ENCODE measurements at regions not wholly inside any gene's neighbourhood (a gene's known extent, or its start where the extent isn't known, plus 50 kb on each side); places are given as distances from the start of the nearest gene placed in this dataset.

GRCh38 chr2:217703102-217703501 lies 299.7 kb downstream of the TNS1 start:
- TF ChIP-seq, protein P1, sequence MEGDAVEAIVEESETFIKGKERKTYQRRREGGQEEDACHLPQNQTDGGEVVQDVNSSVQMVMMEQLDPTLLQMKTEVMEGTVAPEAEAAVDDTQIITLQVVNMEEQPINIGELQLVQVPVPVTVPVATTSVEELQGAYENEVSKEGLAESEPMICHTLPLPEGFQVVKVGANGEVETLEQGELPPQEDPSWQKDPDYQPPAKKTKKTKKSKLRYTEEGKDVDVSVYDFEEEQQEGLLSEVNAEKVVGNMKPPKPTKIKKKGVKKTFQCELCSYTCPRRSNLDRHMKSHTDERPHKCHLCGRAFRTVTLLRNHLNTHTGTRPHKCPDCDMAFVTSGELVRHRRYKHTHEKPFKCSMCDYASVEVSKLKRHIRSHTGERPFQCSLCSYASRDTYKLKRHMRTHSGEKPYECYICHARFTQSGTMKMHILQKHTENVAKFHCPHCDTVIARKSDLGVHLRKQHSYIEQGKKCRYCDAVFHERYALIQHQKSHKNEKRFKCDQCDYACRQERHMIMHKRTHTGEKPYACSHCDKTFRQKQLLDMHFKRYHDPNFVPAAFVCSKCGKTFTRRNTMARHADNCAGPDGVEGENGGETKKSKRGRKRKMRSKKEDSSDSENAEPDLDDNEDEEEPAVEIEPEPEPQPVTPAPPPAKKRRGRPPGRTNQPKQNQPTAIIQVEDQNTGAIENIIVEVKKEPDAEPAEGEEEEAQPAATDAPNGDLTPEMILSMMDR (IDR thresholded peaks at IDR 0.05) = no peak

DNA sequence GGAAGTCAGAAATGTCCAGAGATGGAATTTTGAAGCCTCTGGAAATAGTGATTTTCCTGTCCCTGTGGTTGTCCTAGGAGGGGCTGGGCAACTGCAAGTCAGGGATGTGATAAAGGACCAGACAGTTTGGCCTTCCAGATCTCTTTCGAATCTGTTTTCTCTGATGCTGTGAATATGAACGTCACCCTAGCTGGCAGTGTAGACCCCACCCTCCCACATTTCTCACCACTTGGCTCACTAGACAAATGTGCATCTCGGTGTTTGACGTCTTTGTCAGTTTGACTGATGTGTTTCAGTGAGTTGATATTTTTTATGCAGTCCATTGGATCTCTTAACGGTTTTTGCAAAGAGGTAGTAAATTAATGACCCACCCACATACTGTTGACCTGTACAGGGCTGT lies 301.2 kb downstream of the TNS1 start:
- TF ChIP-seq, protein P1 (IDR thresholded peaks at IDR 0.05) = no peak

DNA sequence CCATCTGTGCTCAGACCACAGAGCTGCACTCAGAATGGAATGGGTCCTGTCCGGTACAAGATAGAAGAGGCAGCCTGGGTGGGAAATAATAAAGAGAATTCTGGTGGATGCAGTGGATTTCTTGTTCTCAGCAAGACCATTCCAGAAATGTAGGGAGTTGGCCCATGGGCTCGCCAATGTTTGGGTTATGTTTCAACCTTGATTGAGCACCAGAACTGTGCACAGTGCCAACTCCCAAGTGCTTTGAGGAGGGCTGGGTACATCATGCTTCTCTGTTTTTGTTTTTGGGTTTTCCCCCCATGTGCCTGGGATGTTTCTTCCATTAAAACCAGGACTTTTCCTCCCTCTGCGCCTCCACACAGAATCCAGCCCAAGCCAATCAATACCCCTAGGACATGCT lies 304.1 kb downstream of the TNS1 start:
- TF ChIP-seq, protein P1 (IDR thresholded peaks at IDR 0.05) = no peak

- TF ChIP-seq, protein P1 (IDR thresholded peaks at IDR 0.05) = no peak
These were observed 307.7 kb downstream of the TNS1 start for GRCh38 chr2:217695033-217695520.

DNA sequence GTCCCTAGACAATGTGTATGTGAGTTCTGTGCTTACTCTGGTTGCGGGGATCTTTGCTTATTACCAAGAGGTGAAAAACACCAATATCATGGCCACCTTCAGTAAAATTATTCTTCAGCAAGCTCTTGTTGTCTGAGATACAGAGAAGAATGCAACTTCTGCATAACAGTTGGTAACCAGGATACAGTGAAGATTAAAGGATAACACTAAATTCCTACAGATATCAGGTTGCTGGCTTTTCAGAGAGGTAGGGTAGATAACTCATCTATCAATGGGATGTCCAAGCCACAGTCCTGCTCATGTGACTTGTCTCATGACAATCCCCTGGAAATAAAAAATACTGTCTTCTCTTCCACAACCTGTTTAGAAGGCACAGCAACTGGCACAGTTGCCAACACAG lies 308.5 kb downstream of the TNS1 start:
- TF ChIP-seq, protein P1 (IDR thresholded peaks at IDR 0.05) = no peak

DNA sequence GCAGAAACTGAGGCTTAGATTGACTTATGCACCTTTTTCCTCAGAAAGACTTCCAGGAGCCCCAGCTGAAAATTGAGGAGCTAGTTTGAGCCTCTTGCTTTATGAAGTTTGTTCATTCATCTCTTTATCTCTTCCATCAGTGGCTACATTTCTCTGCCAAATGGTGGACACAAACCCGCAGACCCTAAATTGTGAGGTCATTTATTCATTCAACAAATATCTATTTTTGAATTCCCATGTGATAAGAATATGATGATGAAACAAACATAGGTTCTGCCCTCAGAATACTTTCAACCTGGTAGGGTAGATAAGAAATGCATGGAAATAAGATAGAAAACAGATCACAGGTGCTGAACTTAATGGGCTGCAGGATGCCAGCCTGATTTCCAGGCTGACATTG lies 309.4 kb downstream of the TNS1 start:
- TF ChIP-seq, protein P1 (IDR thresholded peaks at IDR 0.05) = no peak

DNA sequence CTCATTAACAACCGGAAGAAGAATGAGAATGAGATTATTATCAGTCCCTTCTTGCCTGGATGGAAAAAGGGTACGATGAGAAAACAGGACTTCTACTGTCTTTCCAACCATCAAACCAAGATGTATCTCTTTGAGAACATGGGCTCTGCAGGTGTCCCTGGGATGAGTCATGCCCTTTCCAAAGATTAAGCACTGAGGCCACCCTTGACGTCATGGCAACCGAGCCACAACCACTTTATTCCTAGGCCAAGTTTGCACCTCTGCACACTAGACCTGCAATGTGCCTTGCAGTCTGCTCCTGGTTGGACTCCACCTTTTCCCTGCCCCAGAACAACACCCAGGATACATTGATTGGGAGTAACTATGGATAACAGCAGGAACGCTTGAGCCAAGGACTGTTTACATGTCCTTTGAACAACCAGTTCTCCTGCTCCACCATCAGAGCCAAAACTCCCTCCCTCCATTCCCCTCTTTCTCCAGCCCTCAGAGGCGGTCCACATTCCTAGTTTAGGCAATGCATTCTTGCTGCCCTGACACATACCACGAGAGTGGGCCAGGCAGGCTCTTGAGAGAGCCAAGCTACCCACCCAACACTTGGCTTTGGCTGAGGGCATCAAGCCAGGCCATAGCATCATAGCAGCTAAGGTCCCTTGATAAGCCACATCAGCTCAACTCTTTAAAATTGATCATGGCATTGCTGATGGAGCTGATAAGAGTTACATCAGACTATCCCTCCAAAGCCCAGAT lies 310.7 kb downstream of the TNS1 start:
- TF ChIP-seq, protein P1 (IDR thresholded peaks at IDR 0.05) = no peak
